CD4-positive, alpha-beta T cell (primary cell): ENCODE measurements at regions not wholly inside any gene's neighbourhood (a gene's known extent, or its start where the extent isn't known, plus 50 kb on each side); places are given as distances from the start of the nearest gene placed in this dataset.

Experiments used
- ATAC-seq: fragments of 200-7000 bp; cut with Tn5 transposase; one replicate; pipeline ENCODE4 v1.10.0; 2022; ENCODE audit warnings: mild to moderate bottlenecking; ENCODE audit not compliant: poor library complexity
- CTCF ChIA-PET: fragments of 350-600 bp; sonication (Branson Sonifier 250); formaldehyde crosslinking; loops from one replicate; lab custom pipeline; 2021; ENCODE audit warnings: antibody characterized with exemption, inconsistent platforms; lab: Charles Lee
- POLR2A ChIA-PET: fragments of 350-600 bp; sonication (Branson Sonifier 250); formaldehyde crosslinking; loops from one replicate; lab custom pipeline; 2021; ENCODE audit warnings: antibody characterized with exemption, inconsistent platforms; lab: Charles Lee
- DNase-seq, 14 experiments: peaks; one replicate each; pipeline ENCODE4 v3.0.0-alpha.2; 2013 to 2020; ENCODE audit warnings: mixed read lengths in 2 of 14
- H3K27ac ChIP-seq, 2 donors: one replicate each; pipeline versions ENCODE4 v1.5.1 to v1.7.0; 2013; ENCODE audit warnings: low read length in 2 of 2, low read depth in 1 of 2, mild to moderate bottlenecking in 1 of 2
- H3K27me3 ChIP-seq, 2 experiments: 1 replicate in 1 of 2; 2 replicates in 1 of 2; pipeline versions ENCODE4 v1.6.1 to v1.7.0; 2013; ENCODE audit warnings: low read length in 2 of 2, control low read depth in 1 of 2, mild to moderate bottlenecking in 1 of 2, moderate library complexity in 1 of 2; ENCODE audit not compliant: insufficient read depth in 2 of 2, control insufficient read depth in 1 of 2
- H3K36me3 ChIP-seq: one replicate; pipeline ENCODE4 v1.6.1; 2013; ENCODE audit warnings: low read length, control low read depth; ENCODE audit not compliant: insufficient read depth
- H3K4me1 ChIP-seq: one replicate; pipeline ENCODE4 v1.6.1; 2013; ENCODE audit warnings: low read length, control low read depth; ENCODE audit not compliant: insufficient read depth
- H3K4me3 ChIP-seq: one replicate; pipeline ENCODE4 v1.5.1; 2013; ENCODE audit warnings: mild to moderate bottlenecking, low read length, moderate library complexity
- H3K9me3 ChIP-seq, 2 experiments: 1 replicate in 1 of 2; 2 replicates in 1 of 2; pipeline versions ENCODE4 v1.6.1 to v1.7.0; 2013; ENCODE audit warnings: low read length in 2 of 2, mild to moderate bottlenecking in 2 of 2, control low read depth in 1 of 2, moderate library complexity in 1 of 2; ENCODE audit not compliant: control insufficient read depth in 1 of 2, insufficient read depth in 1 of 2
- H3K27ac Mint-ChIP-seq: one replicate; pipeline ENCODE4 v1.8.0; 2020; ENCODE audit warnings: mixed read lengths
- H3K27me3 Mint-ChIP-seq: one replicate; pipeline ENCODE4 v1.8.0; 2021; ENCODE audit warnings: mixed read lengths
- H3K36me3 Mint-ChIP-seq: one replicate; pipeline ENCODE4 v1.8.0; 2021; ENCODE audit warnings: low read depth, mixed read lengths
- H3K4me1 Mint-ChIP-seq: one replicate; pipeline ENCODE4 v1.8.0; 2021; ENCODE audit warnings: low read depth, mixed read lengths
- H3K4me3 Mint-ChIP-seq: one replicate; pipeline ENCODE4 v1.8.0; 2020; ENCODE audit warnings: mild to moderate bottlenecking, mixed read lengths
- H3K9me3 Mint-ChIP-seq: one replicate; pipeline ENCODE4 v1.8.0; 2020; ENCODE audit warnings: mixed read lengths
- intact Hi-C, 2 experiments: fragments of 100-400 bp; cut with DNase I in 1 of 2; cut with micrococcal nuclease in 1 of 2; formaldehyde crosslinking; loops; one replicate each; pipeline versions ENCODE4 v1.15.1 to v1.9.0; 2023 to 2025; cut with DNase I, micrococcal nuclease
- TF ChIP-seq, protein P1 (sequence below): fragments of 200-600 bp; IDR thresholded peaks from one replicate; pipeline ENCODE4 v1.8.0; 2022; ENCODE audit warnings: antibody characterized with exemption, mild to moderate bottlenecking

GRCh38 chr6:33905071-33905609 lies 101.3 kb upstream of the MLN start:
- no peaks in the 10 kb centered on the region for H3K27me3 ChIP-seq
- POLR2A ChIA-PET: interaction anchor here (0.7 to 2.0 kb wide), 12 partner anchors 8 to 332 kb away, joined by 3 to 29 read pairs (median 8); partner anchors contain the start of genes HMGA1, ITPR3 and LEMD2
- intact Hi-C loops: loop anchor here in 1 of 2 experiments (1.0 to 10.0 kb wide), 4 partner anchors 9 to 120 kb away; partner anchors contain the start of gene LEMD2
- peak overlapping the region; percentile 85 for H3K27ac Mint-ChIP-seq
- peak overlapping the region; percentile 43 for H3K4me3 Mint-ChIP-seq
- peak; percentile 30 to 87 (median 46) for DNase-seq
- H3K4me3 ChIP-seq: peak overlapping the region; percentile 19
- TF ChIP-seq, protein P1, sequence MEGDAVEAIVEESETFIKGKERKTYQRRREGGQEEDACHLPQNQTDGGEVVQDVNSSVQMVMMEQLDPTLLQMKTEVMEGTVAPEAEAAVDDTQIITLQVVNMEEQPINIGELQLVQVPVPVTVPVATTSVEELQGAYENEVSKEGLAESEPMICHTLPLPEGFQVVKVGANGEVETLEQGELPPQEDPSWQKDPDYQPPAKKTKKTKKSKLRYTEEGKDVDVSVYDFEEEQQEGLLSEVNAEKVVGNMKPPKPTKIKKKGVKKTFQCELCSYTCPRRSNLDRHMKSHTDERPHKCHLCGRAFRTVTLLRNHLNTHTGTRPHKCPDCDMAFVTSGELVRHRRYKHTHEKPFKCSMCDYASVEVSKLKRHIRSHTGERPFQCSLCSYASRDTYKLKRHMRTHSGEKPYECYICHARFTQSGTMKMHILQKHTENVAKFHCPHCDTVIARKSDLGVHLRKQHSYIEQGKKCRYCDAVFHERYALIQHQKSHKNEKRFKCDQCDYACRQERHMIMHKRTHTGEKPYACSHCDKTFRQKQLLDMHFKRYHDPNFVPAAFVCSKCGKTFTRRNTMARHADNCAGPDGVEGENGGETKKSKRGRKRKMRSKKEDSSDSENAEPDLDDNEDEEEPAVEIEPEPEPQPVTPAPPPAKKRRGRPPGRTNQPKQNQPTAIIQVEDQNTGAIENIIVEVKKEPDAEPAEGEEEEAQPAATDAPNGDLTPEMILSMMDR: no peak
- peaks cover 80% of the 10 kb centered on the region for H3K4me1 ChIP-seq
- ATAC-seq: peak; percentile 70
- H3K27ac ChIP-seq: peak overlapping the region; percentile 66 to 72
- H3K4me1 Mint-ChIP-seq: peaks cover 85% of the 10 kb centered on the region
- no peaks in the 10 kb centered on the region for H3K9me3 Mint-ChIP-seq
- CTCF ChIA-PET: interaction anchor here (1.1 kb wide), 1 partner anchor 134 kb away, joined by 3 read pairs; no protein-coding TSS in a partner anchor
- no peaks in the 10 kb centered on the region for H3K36me3 ChIP-seq
- H3K9me3 ChIP-seq: no peaks in the 10 kb centered on the region
- no peaks in the 10 kb centered on the region for H3K36me3 Mint-ChIP-seq
- H3K27me3 Mint-ChIP-seq: no peaks in the 10 kb centered on the region

GRCh38 chr6:33904747-33905065 lies 100.9 kb upstream of the MLN start:
- no peak for DNase-seq
- ATAC-seq: no peak
- no peaks in the 10 kb centered on the region for H3K36me3 Mint-ChIP-seq
- TF ChIP-seq, protein P1: no peak
- peak overlapping the region; percentile 85 for H3K27ac Mint-ChIP-seq
- peak overlapping the region; percentile 62 to 72 for H3K27ac ChIP-seq
- no peaks in the 10 kb centered on the region for H3K36me3 ChIP-seq
- intact Hi-C loops: loop anchor here (1.0 to 10.0 kb wide), 5 partner anchors 10 to 120 kb away; partner anchors contain the start of gene LEMD2 (in 1 of the 2)
- no peaks in the 10 kb centered on the region for H3K9me3 Mint-ChIP-seq
- H3K4me1 ChIP-seq: peaks cover 75% of the 10 kb centered on the region
- POLR2A ChIA-PET: interaction anchor here (0.7 to 2.0 kb wide), 12 partner anchors 9 to 332 kb away, joined by 3 to 29 read pairs (median 8); partner anchors contain the start of genes HMGA1, ITPR3 and LEMD2
- CTCF ChIA-PET: interaction anchor here (1.1 kb wide), 1 partner anchor 133 kb away, joined by 3 read pairs; no protein-coding TSS in a partner anchor
- H3K27me3 Mint-ChIP-seq: no peaks in the 10 kb centered on the region
- no peaks in the 10 kb centered on the region for H3K9me3 ChIP-seq
- H3K4me1 Mint-ChIP-seq: peaks cover 81% of the 10 kb centered on the region
- no peaks in the 10 kb centered on the region for H3K27me3 ChIP-seq
- peak overlapping the region; percentile 43 for H3K4me3 Mint-ChIP-seq
- peak overlapping the region; percentile 19 for H3K4me3 ChIP-seq

- Histone ChIP-seq H3K27ac (peak overlapping the region; percentile 62 to 72), H3K4me1 (peaks cover 70% of the 10 kb centered on the region), H3K27me3 (no peaks in the 10 kb centered on the region), H3K4me3 (peak overlapping the region; percentile 19), H3K36me3 (no peaks in the 10 kb centered on the region), H3K9me3 (no peaks in the 10 kb centered on the region)
- ChIA-PET POLR2A (interaction anchor here (0.7 to 2.0 kb wide), 12 partner anchors 9 to 332 kb away, joined by 3 to 29 read pairs (median 8); partner anchors contain the start of genes HMGA1, ITPR3 and LEMD2), CTCF (interaction anchor here (1.1 kb wide), 1 partner anchor 133 kb away, joined by 3 read pairs; no protein-coding TSS in a partner anchor)
- no peaks in the 10 kb centered on the region for H3K9me3 Mint-ChIP-seq
- intact Hi-C loops: loop anchor here (2.0 to 10.0 kb wide), 4 partner anchors 47 to 119 kb away; partner anchors contain the start of gene LEMD2 (in 1 of the 2)
- DNase-seq (peak; percentile 40 to 89 (median 62)), ATAC-seq (peak; percentile 82)
- peak overlapping the region; percentile 43 for H3K4me3 Mint-ChIP-seq
- H3K36me3 Mint-ChIP-seq: no peaks in the 10 kb centered on the region
- TF ChIP-seq, protein P1: no peak
- H3K27me3 Mint-ChIP-seq: no peaks in the 10 kb centered on the region
- peaks cover 81% of the 10 kb centered on the region for H3K4me1 Mint-ChIP-seq
- peak overlapping the region; percentile 85 for H3K27ac Mint-ChIP-seq
These were observed 100.4 kb upstream of the MLN start for GRCh38 chr6:33904050-33904746.
